GM23338 (cell line): ENCODE measurements at regions not wholly inside any gene's neighbourhood (a gene's known extent, or its start where the extent isn't known, plus 50 kb on each side); places are given as distances from the start of the nearest gene placed in this dataset.

Source experiments
- ATAC-seq: fragments of 200-7000 bp; cut with Tn5 transposase; 3 replicates; pipeline ENCODE4 v1.9.1; 2020
- DNase-seq: peaks from one replicate; pipeline ENCODE4 v3.0.0-alpha.2; 2015; ENCODE audit warnings: low spot score
- H2AFZ ChIP-seq: fragments of 200-600 bp; sonication (generic); 2 replicates; pipeline ENCODE4 v1.8.0; 2016; ENCODE audit warnings: antibody characterized with exemption, mild to moderate bottlenecking, moderate library complexity
- H3F3A ChIP-seq: fragments of 200-600 bp; sonication (generic); replicated peaks from 2 replicates; pipeline ENCODE4 v1.8.0; 2017; ENCODE audit warnings: antibody characterized with exemption, mixed run types, low read depth
- H3K27ac ChIP-seq: fragments of 200-600 bp; sonication (generic); 2 replicates; pipeline ENCODE4 v1.6.1; 2016; ENCODE audit warnings: low read depth
- H3K27me3 ChIP-seq: fragments of 200-600 bp; sonication (generic); 2 replicates; pipeline ENCODE4 v1.8.0; 2016; ENCODE audit warnings: mild to moderate bottlenecking, mixed run types, moderate library complexity; ENCODE audit not compliant: insufficient read depth
- H3K36me3 ChIP-seq: fragments of 200-600 bp; sonication (generic); 2 replicates; pipeline ENCODE4 v1.8.0; 2016; ENCODE audit warnings: mild to moderate bottlenecking; ENCODE audit not compliant: insufficient read depth
- H3K4me1 ChIP-seq: fragments of 200-600 bp; sonication (generic); 2 replicates; pipeline ENCODE4 v1.8.0; 2016; ENCODE audit warnings: mild to moderate bottlenecking, moderate library complexity; ENCODE audit not compliant: insufficient read depth
- H3K4me2 ChIP-seq: fragments of 200-600 bp; sonication (generic); 2 replicates; pipeline ENCODE4 v1.7.1; 2017; ENCODE audit warnings: mixed run types
- H3K4me3 ChIP-seq: fragments of 200-600 bp; sonication (generic); 2 replicates; pipeline ENCODE4 v1.6.1; 2016; ENCODE audit warnings: mixed run types
- H3K79me2 ChIP-seq: fragments of 200-600 bp; sonication (generic); replicated peaks from 2 replicates; pipeline ENCODE4 v1.8.0; 2017; ENCODE audit warnings: mild to moderate bottlenecking; ENCODE audit not compliant: insufficient read depth
- H3K9me2 ChIP-seq: fragments of 200-600 bp; sonication (generic); 2 replicates; pipeline ENCODE4 v1.8.0; 2017; ENCODE audit not compliant: insufficient read depth
- H4K20me1 ChIP-seq: fragments of 200-600 bp; sonication (generic); replicated peaks from 2 replicates; pipeline ENCODE4 v1.8.0; 2017; ENCODE audit warnings: mild to moderate bottlenecking; ENCODE audit not compliant: insufficient read depth
- H3K27ac Mint-ChIP-seq: 2 replicates; pipeline ENCODE4 v1.8.0; 2020; ENCODE audit warnings: inconsistent platforms, mild to moderate bottlenecking, moderate library complexity, mixed read lengths
- H3K27me3 Mint-ChIP-seq: 3 replicates; pipeline ENCODE4 v1.8.0; 2022; ENCODE audit warnings: low read depth, mild to moderate bottlenecking, moderate library complexity, mixed read lengths, inconsistent platforms; ENCODE audit not compliant: insufficient read depth, poor library complexity
- H3K36me3 Mint-ChIP-seq: 3 replicates; pipeline ENCODE4 v1.8.0; 2021; ENCODE audit warnings: low read depth, mild to moderate bottlenecking, inconsistent platforms, moderate library complexity, mixed read lengths
- H3K4me1 Mint-ChIP-seq: 3 replicates; pipeline ENCODE4 v1.8.0; 2020; ENCODE audit warnings: mild to moderate bottlenecking, inconsistent platforms, mixed read lengths
- H3K4me3 Mint-ChIP-seq: 3 replicates; pipeline ENCODE4 v1.8.0; 2021; ENCODE audit warnings: moderate library complexity, mild to moderate bottlenecking, inconsistent platforms, mixed read lengths
- H3K9me3 Mint-ChIP-seq: 3 replicates; pipeline ENCODE4 v1.8.0; 2020; ENCODE audit warnings: moderate library complexity, mild to moderate bottlenecking, inconsistent platforms, mixed read lengths
- CREB1 ChIP-seq: fragments of 250-450 bp; sonication (Bioruptor Pico); IDR thresholded peaks from 2 replicates; pipeline ENCODE4 v1.5.0; 2020; ENCODE audit warnings: low read depth, mild to moderate bottlenecking, moderate library complexity
- CTCF ChIP-seq, 2 experiments: fragments of 200-600 bp in 1 of 2; sonication (generic) in 1 of 2; conservative IDR thresholded peaks; 2 replicates each; pipeline versions ENCODE4 v1.5.1 to v1.6.1; 2016 to 2017; ENCODE audit warnings: antibody characterized with exemption in 2 of 2, low read depth in 2 of 2, mild to moderate bottlenecking in 2 of 2, moderate library complexity in 1 of 2
- EZH2phosphoT487 ChIP-seq: fragments of 200-600 bp; sonication (generic); IDR thresholded peaks from one replicate; pipeline ENCODE4 v1.8.1; 2018; ENCODE audit warnings: antibody characterized with exemption; ENCODE audit not compliant: unreplicated experiment
- JUNB ChIP-seq: IDR thresholded peaks from one replicate; pipeline ENCODE4 v1.6.1; 2016; ENCODE audit warnings: antibody characterized with exemption; ENCODE audit not compliant: unreplicated experiment
- NANOG ChIP-seq: IDR thresholded peaks from 2 replicates; pipeline ENCODE4 v1.6.1; 2016; ENCODE audit warnings: antibody characterized with exemption, borderline replicate concordance
- POLR2AphosphoS5 ChIP-seq: IDR thresholded peaks from 2 replicates; pipeline ENCODE4 v1.6.1; 2016; ENCODE audit warnings: antibody characterized with exemption, low read depth
- STAT1 ChIP-seq: IDR thresholded peaks from one replicate; pipeline ENCODE4 v1.6.1; 2016; ENCODE audit warnings: antibody characterized with exemption; ENCODE audit not compliant: unreplicated experiment
- ZNF114 ChIP-seq: fragments of 250-450 bp; sonication (Bioruptor Pico); IDR thresholded peaks from 2 replicates; pipeline ENCODE4 v1.5.0; 2020; ENCODE audit warnings: mild to moderate bottlenecking, moderate library complexity
- ZNF331 ChIP-seq: fragments of 250-450 bp; sonication (Bioruptor Pico); IDR thresholded peaks from 2 replicates; pipeline ENCODE4 v1.5.0; 2020; ENCODE audit warnings: low read depth, mild to moderate bottlenecking, moderate library complexity
- TF ChIP-seq, protein P1 (sequence below): IDR thresholded peaks from one replicate; pipeline ENCODE4 v1.6.1; 2018; ENCODE audit warnings: antibody characterized with exemption; ENCODE audit not compliant: unreplicated experiment
- TF ChIP-seq, protein P2 (sequence below): IDR thresholded peaks from 2 replicates; pipeline ENCODE4 v1.6.1; 2016; ENCODE audit warnings: antibody characterized with exemption

GRCh38 chr2:19051203-19051831, 307.1 kb downstream of the OSR1 start:
- H3K9me3 Mint-ChIP-seq: no peaks in the 10 kb centered on the region
- H3K27ac ChIP-seq: no peak overlapping the region
- H4K20me1 ChIP-seq: no peaks in the 10 kb centered on the region
- no peaks in the 10 kb centered on the region for H3K4me1 ChIP-seq
- peaks cover 5% of the 10 kb centered on the region for H3K27me3 Mint-ChIP-seq
- no peaks in the 10 kb centered on the region for H3F3A ChIP-seq
- H3K4me1 Mint-ChIP-seq: no peaks in the 10 kb centered on the region
- no peak overlapping the region for H3K4me3 ChIP-seq
- H3K36me3 Mint-ChIP-seq: no peaks in the 10 kb centered on the region
- ATAC-seq: no peak
- H3K4me3 Mint-ChIP-seq: no peak overlapping the region
- peaks cover 8% of the 10 kb centered on the region; the same call in 1 of the 2 replicates for H3K9me2 ChIP-seq
- no peak for DNase-seq
- no peaks in the 10 kb centered on the region for H3K27me3 ChIP-seq
- H3K4me2 ChIP-seq: no peak overlapping the region
- H2AFZ ChIP-seq: no peak overlapping the region
- no peak for TF ChIP-seq NANOG
- no peak for TF ChIP-seq STAT1
- 0 out of 4 replicates have a peak, but pooled peaks of 1 of the 2 experiments have one; percentile 12 for TF ChIP-seq CTCF (conservative IDR thresholded peaks at IDR 0.05; ENCODE audit: low read depth in 2 of 2)
- no peaks in the 10 kb centered on the region for H3K36me3 ChIP-seq
- H3K79me2 ChIP-seq: no peaks in the 10 kb centered on the region
- no peak overlapping the region for H3K27ac Mint-ChIP-seq

DNA sequence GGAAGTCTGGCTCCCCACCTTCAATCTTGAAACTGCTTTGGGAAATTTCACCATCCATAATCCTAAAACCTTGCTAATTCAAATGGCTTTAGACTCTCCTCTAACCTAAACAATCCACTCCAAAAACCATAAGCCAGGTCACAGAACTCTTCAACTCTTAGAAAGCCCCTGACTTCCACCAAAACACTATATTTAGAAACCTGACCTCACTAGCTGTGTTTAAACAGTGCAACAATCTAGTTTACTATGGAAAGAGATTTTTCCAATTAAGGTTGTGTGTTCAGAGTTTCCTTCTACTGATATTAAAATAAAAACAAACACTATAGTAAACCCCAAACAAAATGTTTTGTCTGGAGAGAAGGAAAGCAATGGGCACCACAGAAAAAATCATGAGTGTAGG, 308.1 kb downstream of the OSR1 start:
- ATAC-seq: no peak
- no peak overlapping the region for H3K4me3 ChIP-seq
- H2AFZ ChIP-seq: no peak overlapping the region
- H3K36me3 ChIP-seq: no peaks in the 10 kb centered on the region
- Mint-ChIP-seq H3K9me3 (no peaks in the 10 kb centered on the region), H3K27ac (peak overlapping the region; percentile 32; the same call in 1 of the 2 replicates), H3K4me1 (no peaks in the 10 kb centered on the region), H3K27me3 (peaks cover 5% of the 10 kb centered on the region), H3K4me3 (no peak overlapping the region), H3K36me3 (no peaks in the 10 kb centered on the region)
- no peaks in the 10 kb centered on the region for H3K27me3 ChIP-seq
- no peaks in the 10 kb centered on the region for H3F3A ChIP-seq
- H3K9me2 ChIP-seq: peaks cover 8% of the 10 kb centered on the region; the same call in 1 of the 2 replicates
- no peak overlapping the region for H3K4me2 ChIP-seq
- no peak overlapping the region for H3K27ac ChIP-seq
- no peak for DNase-seq
- no peaks in the 10 kb centered on the region for H3K4me1 ChIP-seq
- no peaks in the 10 kb centered on the region for H3K79me2 ChIP-seq
- H4K20me1 ChIP-seq: no peaks in the 10 kb centered on the region
- TF ChIP-seq, protein P1, sequence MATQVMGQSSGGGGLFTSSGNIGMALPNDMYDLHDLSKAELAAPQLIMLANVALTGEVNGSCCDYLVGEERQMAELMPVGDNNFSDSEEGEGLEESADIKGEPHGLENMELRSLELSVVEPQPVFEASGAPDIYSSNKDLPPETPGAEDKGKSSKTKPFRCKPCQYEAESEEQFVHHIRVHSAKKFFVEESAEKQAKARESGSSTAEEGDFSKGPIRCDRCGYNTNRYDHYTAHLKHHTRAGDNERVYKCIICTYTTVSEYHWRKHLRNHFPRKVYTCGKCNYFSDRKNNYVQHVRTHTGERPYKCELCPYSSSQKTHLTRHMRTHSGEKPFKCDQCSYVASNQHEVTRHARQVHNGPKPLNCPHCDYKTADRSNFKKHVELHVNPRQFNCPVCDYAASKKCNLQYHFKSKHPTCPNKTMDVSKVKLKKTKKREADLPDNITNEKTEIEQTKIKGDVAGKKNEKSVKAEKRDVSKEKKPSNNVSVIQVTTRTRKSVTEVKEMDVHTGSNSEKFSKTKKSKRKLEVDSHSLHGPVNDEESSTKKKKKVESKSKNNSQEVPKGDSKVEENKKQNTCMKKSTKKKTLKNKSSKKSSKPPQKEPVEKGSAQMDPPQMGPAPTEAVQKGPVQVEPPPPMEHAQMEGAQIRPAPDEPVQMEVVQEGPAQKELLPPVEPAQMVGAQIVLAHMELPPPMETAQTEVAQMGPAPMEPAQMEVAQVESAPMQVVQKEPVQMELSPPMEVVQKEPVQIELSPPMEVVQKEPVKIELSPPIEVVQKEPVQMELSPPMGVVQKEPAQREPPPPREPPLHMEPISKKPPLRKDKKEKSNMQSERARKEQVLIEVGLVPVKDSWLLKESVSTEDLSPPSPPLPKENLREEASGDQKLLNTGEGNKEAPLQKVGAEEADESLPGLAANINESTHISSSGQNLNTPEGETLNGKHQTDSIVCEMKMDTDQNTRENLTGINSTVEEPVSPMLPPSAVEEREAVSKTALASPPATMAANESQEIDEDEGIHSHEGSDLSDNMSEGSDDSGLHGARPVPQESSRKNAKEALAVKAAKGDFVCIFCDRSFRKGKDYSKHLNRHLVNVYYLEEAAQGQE: no peak
- TF ChIP-seq CTCF (conservative IDR thresholded peaks at IDR 0.05; ENCODE audit: low read depth in 2 of 2) (no peak), ZNF331 (CRISPR knock-in tag) (no peak), ZNF114 (CRISPR knock-in tag) (no peak), EZH2phosphoT487 (no peak), NANOG (no peak), CREB1 (CRISPR knock-in tag) (no peak), POLR2AphosphoS5 (no peak), JUNB (no peak)
- TF ChIP-seq, protein P2, sequence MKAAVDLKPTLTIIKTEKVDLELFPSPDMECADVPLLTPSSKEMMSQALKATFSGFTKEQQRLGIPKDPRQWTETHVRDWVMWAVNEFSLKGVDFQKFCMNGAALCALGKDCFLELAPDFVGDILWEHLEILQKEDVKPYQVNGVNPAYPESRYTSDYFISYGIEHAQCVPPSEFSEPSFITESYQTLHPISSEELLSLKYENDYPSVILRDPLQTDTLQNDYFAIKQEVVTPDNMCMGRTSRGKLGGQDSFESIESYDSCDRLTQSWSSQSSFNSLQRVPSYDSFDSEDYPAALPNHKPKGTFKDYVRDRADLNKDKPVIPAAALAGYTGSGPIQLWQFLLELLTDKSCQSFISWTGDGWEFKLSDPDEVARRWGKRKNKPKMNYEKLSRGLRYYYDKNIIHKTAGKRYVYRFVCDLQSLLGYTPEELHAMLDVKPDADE: no peak
